Keratinocyte (primary cell): ENCODE measurements at regions not wholly inside any gene's neighbourhood (a gene's known extent, or its start where the extent isn't known, plus 50 kb on each side); places are given as distances from the start of the nearest gene placed in this dataset.

Source experiments
- DNase-seq: peaks from one replicate; pipeline ENCODE4 v3.0.0-alpha.2; 2011; ENCODE audit warnings: low read depth, missing footprints, low spot score
- FAIRE-seq: peaks from 2 replicates; lab custom pipeline; 2011; peaks lifted over from hg19 to GRCh38; lab: Jason Lieb, UNC
- H2AFZ ChIP-seq: 2 replicates; pipeline ENCODE4 v1.6.0; 2012; ENCODE audit warnings: low read length, control low read depth, inconsistent platforms; ENCODE audit not compliant: control insufficient read depth
- H3K27ac ChIP-seq: 2 replicates; pipeline ENCODE4 v1.5.1; 2011; ENCODE audit warnings: low read length; ENCODE audit not compliant: control insufficient read depth, insufficient read depth
- H3K27me3 ChIP-seq: 3 replicates; pipeline ENCODE4 v1.6.0; 2011; ENCODE audit warnings: low read length; ENCODE audit not compliant: control insufficient read depth, insufficient read depth; ENCODE audit errors: extremely low read depth
- H3K36me3 ChIP-seq, 2 experiments: 2 replicates in 1 of 2; 3 replicates in 1 of 2; pipeline ENCODE4 v1.5.1; 2011; ENCODE audit warnings: low read length in 2 of 2, mild to moderate bottlenecking in 1 of 2; ENCODE audit not compliant: control insufficient read depth in 2 of 2, insufficient read depth in 2 of 2; ENCODE audit errors: extremely low read depth in 1 of 2
- H3K4me1 ChIP-seq: 3 replicates; pipeline ENCODE4 v1.5.1; 2011; ENCODE audit warnings: low read length; ENCODE audit not compliant: control insufficient read depth, insufficient read depth; ENCODE audit errors: extremely low read depth
- H3K4me2 ChIP-seq: 3 replicates; pipeline ENCODE4 v1.6.0; 2011; ENCODE audit warnings: low read depth, low read length; ENCODE audit not compliant: control insufficient read depth, insufficient read depth; ENCODE audit errors: extremely low read depth
- H3K4me3 ChIP-seq, 3 experiments: fragments of 200-600 bp in 1 of 3; sonication (generic) in 1 of 3; 2 replicates in 2 of 3; 3 replicates in 1 of 3; pipeline ENCODE4 v1.5.1; 2011 to 2016; ENCODE audit warnings: low read length in 3 of 3, mild to moderate bottlenecking in 3 of 3, control low read depth in 2 of 3, inconsistent platforms in 1 of 3, low read depth in 1 of 3, mixed read lengths in 1 of 3, mixed run types in 1 of 3, moderate library complexity in 1 of 3; ENCODE audit not compliant: control insufficient read depth in 2 of 3, insufficient read depth in 2 of 3; ENCODE audit errors: extremely low read depth in 1 of 3
- H3K79me2 ChIP-seq: 2 replicates; pipeline ENCODE4 v1.6.0; 2012; ENCODE audit warnings: low read length; ENCODE audit not compliant: control insufficient read depth, insufficient read depth
- H3K9ac ChIP-seq: 3 replicates; pipeline ENCODE4 v1.6.0; 2011; ENCODE audit warnings: low read length; ENCODE audit not compliant: control insufficient read depth, insufficient read depth; ENCODE audit errors: extremely low read depth
- H3K9me1 ChIP-seq: 3 replicates; pipeline ENCODE4 v1.6.0; 2011; ENCODE audit warnings: low read length; ENCODE audit not compliant: control insufficient read depth, insufficient read depth; ENCODE audit errors: extremely low read depth
- H3K9me3 ChIP-seq: 2 replicates; pipeline ENCODE4 v1.5.1; 2012; ENCODE audit warnings: low read depth, low read length; ENCODE audit not compliant: control insufficient read depth
- H4K20me1 ChIP-seq: 3 replicates; pipeline ENCODE4 v1.6.0; 2011; ENCODE audit warnings: low read length; ENCODE audit not compliant: control insufficient read depth, insufficient read depth; ENCODE audit errors: extremely low read depth
- CTCF ChIP-seq, 3 experiments: IDR thresholded peaks in 1 of 3; conservative IDR thresholded peaks in 1 of 3; optimal IDR thresholded peaks in 1 of 3; 2 replicates in 2 of 3; 3 replicates in 1 of 3; pipeline versions ENCODE3 to v1.5.1; 2011; ENCODE audit warnings: low read length in 3 of 3, mild to moderate bottlenecking in 3 of 3, moderate library complexity in 2 of 3, control low read depth in 1 of 3, inconsistent platforms in 1 of 3; ENCODE audit not compliant: insufficient read depth in 2 of 3; ENCODE audit errors: extremely low read depth in 1 of 3
- EZH2 ChIP-seq: IDR thresholded peaks from one replicate; pipeline ENCODE4 v1.6.1; 2012; ENCODE audit warnings: inconsistent platforms, mild to moderate bottlenecking, low read length, moderate library complexity
- dilution Hi-C: fragments of 300-500 bp; cut with MboI; formaldehyde crosslinking; loops from one replicate; pipeline ENCODE4 v1.7.0; 2020; ENCODE audit warnings: low sequenced_read_pairs; ENCODE audit not compliant: extremely low pct_ligation_motif_present

DNA sequence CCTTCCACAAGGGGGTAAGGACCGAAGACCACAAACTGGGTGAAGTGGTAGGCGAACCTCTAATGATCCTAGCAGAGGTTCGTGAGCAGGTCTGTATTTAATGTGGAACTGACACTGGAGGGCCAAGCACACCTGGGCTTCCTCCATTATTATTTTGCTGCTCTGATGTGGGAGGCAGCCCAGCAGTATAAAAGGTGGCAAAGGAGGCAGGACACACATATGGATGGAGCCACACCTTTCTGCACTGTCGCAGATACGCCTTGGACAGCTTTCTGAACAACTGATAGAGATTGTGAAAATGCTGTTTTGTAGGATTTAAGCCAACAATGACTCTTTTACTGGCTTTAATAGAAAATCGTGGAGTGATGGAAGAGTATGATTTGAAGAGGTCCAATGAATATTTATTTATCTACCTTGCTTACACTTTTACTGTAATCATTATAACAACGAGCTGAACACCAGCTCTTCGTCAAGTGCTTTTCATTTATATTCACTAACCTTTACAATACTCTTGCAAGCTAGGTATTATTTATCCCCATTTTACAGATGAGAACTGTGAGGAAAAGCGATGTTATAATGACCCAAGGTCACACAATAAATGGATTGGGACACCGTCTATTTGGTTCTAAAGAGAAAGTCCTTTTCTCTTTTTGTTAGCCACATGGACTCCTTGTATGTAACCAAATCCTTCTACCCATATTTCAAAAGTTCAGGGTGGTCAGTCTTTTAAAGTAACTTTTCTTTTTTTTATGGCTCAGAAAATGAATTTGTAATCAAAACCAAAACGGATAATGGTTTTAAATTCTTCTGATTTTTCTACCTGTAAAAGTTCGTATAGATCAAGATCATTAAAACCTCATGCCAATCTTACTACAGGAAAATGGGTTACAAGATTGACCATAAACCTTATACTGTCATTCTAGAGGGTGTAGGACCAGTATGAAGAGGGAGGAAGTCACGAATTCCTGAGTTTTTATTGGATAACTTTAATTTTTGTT lies 116.9 kb downstream of the UTRN start:
- H3K9ac ChIP-seq, result no peak overlapping the region
- no peaks in the 10 kb centered on the region for H3K36me3 ChIP-seq
- peak; percentile 23 for FAIRE-seq
- H3K79me2 ChIP-seq, result peaks cover 12% of the 10 kb centered on the region
- H3K9me1 ChIP-seq, result no peaks in the 10 kb centered on the region
- H3K4me3 ChIP-seq, result no peak overlapping the region
- no peaks in the 10 kb centered on the region for H3K9me3 ChIP-seq
- DNase-seq, result no peak
- no peaks in the 10 kb centered on the region for H4K20me1 ChIP-seq
- H3K27ac ChIP-seq, result no peak overlapping the region
- H2AFZ ChIP-seq, result no peak overlapping the region
- no peak overlapping the region for H3K4me2 ChIP-seq
- H3K4me1 ChIP-seq, result no peaks in the 10 kb centered on the region
- no peaks in the 10 kb centered on the region for H3K27me3 ChIP-seq
- TF ChIP-seq EZH2 (no peak), CTCF (optimal IDR thresholded peaks at IDR 0.05 in 1 of 3, IDR thresholded peaks at IDR 0.05 in 1 of 3, conservative IDR thresholded peaks at IDR 0.05 in 1 of 3; ENCODE audit: extremely low read depth in 1 of 3, insufficient read depth in 2 of 3, low read length in 3 of 3) (no peak)
- dilution Hi-C loops, result no loop called here

GRCh38 chr6:144402750-144403149 lies 117.6 kb downstream of the UTRN start:
- DNase-seq (no peak), FAIRE-seq (no peak)
- Histone ChIP-seq H3K79me2 (peaks cover 9% of the 10 kb centered on the region), H3K4me3 (no peak overlapping the region), H3K27ac (no peak overlapping the region), H2AFZ (no peak overlapping the region), H3K4me2 (no peak overlapping the region), H3K36me3 (no peaks in the 10 kb centered on the region), H4K20me1 (no peaks in the 10 kb centered on the region), H3K4me1 (no peaks in the 10 kb centered on the region), H3K27me3 (no peaks in the 10 kb centered on the region), H3K9ac (no peak overlapping the region), H3K9me1 (no peaks in the 10 kb centered on the region), H3K9me3 (no peaks in the 10 kb centered on the region)
- dilution Hi-C loops, result no loop called here
- TF ChIP-seq EZH2 (no peak), CTCF (optimal IDR thresholded peaks at IDR 0.05 in 1 of 3, IDR thresholded peaks at IDR 0.05 in 1 of 3, conservative IDR thresholded peaks at IDR 0.05 in 1 of 3; ENCODE audit: extremely low read depth in 1 of 3, insufficient read depth in 2 of 3, low read length in 3 of 3) (no peak)
